HEK293T (cell line): ENCODE measurements at regions not wholly inside any gene's neighbourhood (a gene's known extent, or its start where the extent isn't known, plus 50 kb on each side); places are given as distances from the start of the nearest gene placed in this dataset.

Experiments used
- CTCF ChIA-PET: fragments of 350-600 bp; formaldehyde crosslinking; extraction: SDS; loops from one replicate; lab custom pipeline; 2021; ENCODE audit warnings: antibody characterized with exemption, inconsistent platforms; lab: Yijun Ruan, JAX
- POLR2A ChIA-PET: fragments of 350-600 bp; formaldehyde crosslinking; extraction: SDS; loops from one replicate; lab custom pipeline; 2020; ENCODE audit warnings: antibody characterized with exemption, inconsistent platforms; lab: Yijun Ruan, JAX
- DNase-seq: peaks from one replicate; pipeline ENCODE4 v3.0.0; 2012; ENCODE audit warnings: mixed read lengths; ENCODE audit errors: extremely low spot score
- ARNT ChIP-seq: fragments of 450-650 bp; IDR thresholded peaks from 2 replicates; pipeline ENCODE4 v1.6.1; 2017; ENCODE audit warnings: mild to moderate bottlenecking
- BHLHE40 ChIP-seq: fragments of 450-650 bp; IDR thresholded peaks from 2 replicates; pipeline ENCODE4 v1.6.1; 2016; ENCODE audit warnings: mild to moderate bottlenecking, moderate library complexity, borderline replicate concordance
- CTBP1 ChIP-seq: fragments of 450-650 bp; IDR thresholded peaks from 2 replicates; pipeline ENCODE4 v1.6.1; 2016; ENCODE audit warnings: borderline replicate concordance
- ELF4 ChIP-seq: fragments of 450-650 bp; IDR thresholded peaks from 2 replicates; pipeline ENCODE4 v1.6.1; 2017; ENCODE audit warnings: antibody characterized with exemption
- FOXA1 ChIP-seq: fragments of 450-650 bp; IDR thresholded peaks from 2 replicates; pipeline ENCODE4 v1.6.1; 2016; ENCODE audit warnings: mild to moderate bottlenecking
- FOXK2 ChIP-seq: fragments of 450-650 bp; IDR thresholded peaks from 2 replicates; pipeline ENCODE4 v1.6.1; 2016; ENCODE audit warnings: mild to moderate bottlenecking
- FOXM1 ChIP-seq: fragments of 450-650 bp; IDR thresholded peaks from 2 replicates; pipeline ENCODE4 v1.6.1; 2017; ENCODE audit warnings: mild to moderate bottlenecking, borderline replicate concordance
- HDGF ChIP-seq: fragments of 450-650 bp; IDR thresholded peaks from 2 replicates; pipeline ENCODE4 v1.6.1; 2017; ENCODE audit warnings: antibody characterized with exemption, borderline replicate concordance
- L3MBTL2 ChIP-seq: fragments of 450-650 bp; conservative IDR thresholded peaks from 2 replicates; pipeline ENCODE4 v1.6.1; 2016; ENCODE audit warnings: mild to moderate bottlenecking
- LEF1 ChIP-seq: fragments of 450-650 bp; IDR thresholded peaks from 2 replicates; pipeline ENCODE4 v1.6.1; 2017; ENCODE audit warnings: mild to moderate bottlenecking, borderline replicate concordance
- NFRKB ChIP-seq: fragments of 450-650 bp; IDR thresholded peaks from 2 replicates; pipeline ENCODE4 v1.6.1; 2016; ENCODE audit warnings: mild to moderate bottlenecking, moderate library complexity
- PKNOX1 ChIP-seq: fragments of 450-650 bp; IDR thresholded peaks from 2 replicates; pipeline ENCODE4 v1.6.1; 2016
- SP1 ChIP-seq: fragments of 450-650 bp; IDR thresholded peaks from 2 replicates; pipeline ENCODE4 v1.6.1; 2017
- SUZ12 ChIP-seq: fragments of 450-650 bp; IDR thresholded peaks from 2 replicates; pipeline ENCODE4 v1.6.1; 2016; ENCODE audit warnings: mild to moderate bottlenecking
- TARDBP ChIP-seq: fragments of 450-650 bp; IDR thresholded peaks from 2 replicates; pipeline ENCODE4 v1.6.1; 2016
- ZNF384 ChIP-seq: fragments of 450-650 bp; IDR thresholded peaks from 2 replicates; pipeline ENCODE4 v1.6.1; 2016

GRCh38 chr2:15686643-15687042 lies 95.0 kb downstream of the DDX1 start:
- TF ChIP-seq LEF1, result no peak
- no peak for TF ChIP-seq FOXA1
- TF ChIP-seq L3MBTL2, result no peak
- TF ChIP-seq SUZ12, result no peak
- TF ChIP-seq CTBP1, result no peak
- TF ChIP-seq SP1, result no peak
- no peak for DNase-seq
- ChIA-PET CTCF (no interaction called here), POLR2A (no interaction called here)

GRCh38 chr2:15687243-15687642 lies 95.6 kb downstream of the DDX1 start:
- DNase-seq, result no peak
- TF ChIP-seq ELF4 (no peak), NFRKB (no peak), ZNF384 (no peak), HDGF (no peak), L3MBTL2 (no peak), PKNOX1 (no peak), SUZ12 (no peak), FOXA1 (no peak), BHLHE40 (no peak), CTBP1 (no peak), ARNT (no peak), FOXK2 (no peak), SP1 (no peak), TARDBP (no peak), FOXM1 (no peak), LEF1 (no peak)
- ChIA-PET POLR2A (no interaction called here), CTCF (no interaction called here)

- ChIA-PET POLR2A (no interaction called here), CTCF (no interaction called here)
- TF ChIP-seq FOXM1, result no peak
- no peak for TF ChIP-seq FOXK2
- no peak for TF ChIP-seq SUZ12
- TF ChIP-seq ELF4, result no peak
- no peak for TF ChIP-seq PKNOX1
- TF ChIP-seq LEF1, result no peak
- no peak for TF ChIP-seq HDGF
- no peak for TF ChIP-seq ZNF384
- TF ChIP-seq FOXA1, result no peak
- TF ChIP-seq CTBP1, result no peak
- no peak for DNase-seq
These were observed 96.1 kb downstream of the DDX1 start for GRCh38 chr2:15687720-15688119.

- TF ChIP-seq SUZ12 (no peak), FOXA1 (no peak), PKNOX1 (no peak), CTBP1 (no peak), FOXM1 (no peak), HDGF (no peak), ELF4 (no peak), TARDBP (no peak), ZNF384 (no peak), L3MBTL2 (no peak)
- ChIA-PET CTCF (no interaction called here), POLR2A (no interaction called here)
- no peak for DNase-seq
These were observed 97.4 kb downstream of the DDX1 start for GRCh38 chr2:15688924-15689568.

- no peak for DNase-seq
- no peak for TF ChIP-seq ARNT
- TF ChIP-seq PKNOX1, result no peak
- no peak for TF ChIP-seq SUZ12
- no peak for TF ChIP-seq BHLHE40
- TF ChIP-seq CTBP1, result no peak
- TF ChIP-seq FOXA1, result no peak
- no peak for TF ChIP-seq NFRKB
- no peak for TF ChIP-seq TARDBP
- TF ChIP-seq LEF1, result no peak
- TF ChIP-seq SP1, result no peak
- TF ChIP-seq FOXM1, result no peak
- ChIA-PET POLR2A (no interaction called here), CTCF (no interaction called here)
These were observed 98.0 kb downstream of the DDX1 start for GRCh38 chr2:15689654-15690053.

- TF ChIP-seq TARDBP (no peak), L3MBTL2 (no peak), ELF4 (no peak), SUZ12 (no peak), FOXA1 (no peak)
- no peak for DNase-seq
- ChIA-PET CTCF (interaction anchor here (0.6 kb wide), 1 partner anchor 12 kb away, joined by 3 read pairs; no protein-coding TSS in a partner anchor), POLR2A (no interaction called here)
These were observed 100.1 kb downstream of the DDX1 start for GRCh38 chr2:15691586-15692310.
